ENCODE measurements at regions not wholly inside any gene's neighbourhood (a gene's known extent, or its start where the extent isn't known, plus 50 kb on each side); places are given as distances from the start of the nearest gene placed in this dataset.
"Not testable (repeated sequence)": the region's sequence is repeated elsewhere in the genome, so short reads cannot be mapped to it uniquely, and the experiment has no call there.

DNA sequence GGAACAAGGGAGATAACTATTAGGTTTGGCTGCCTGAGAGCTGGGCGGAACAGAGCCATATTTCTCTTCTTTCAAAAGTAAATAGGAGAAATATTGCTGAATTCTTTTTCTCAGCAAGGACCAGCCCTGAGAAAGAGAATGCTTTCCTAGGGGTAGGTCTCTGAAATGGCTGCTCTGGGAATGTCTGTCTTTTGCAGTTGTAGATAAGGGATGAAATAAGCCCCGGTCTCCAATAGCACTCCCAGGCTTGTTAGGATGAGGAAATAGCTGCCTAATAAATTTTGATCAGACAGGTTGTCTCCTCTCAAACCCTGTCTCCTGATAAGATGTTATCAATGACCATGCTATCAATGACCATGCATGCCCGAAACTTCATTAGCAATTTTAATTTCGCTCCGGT, 207.8 kb upstream of the KIT start:
- DNase-seq (ENCODE audit: low spot score) = no peak
- Histone ChIP-seq H3K27me3 (replicated peaks; ENCODE audit: insufficient read depth, low read depth, low read length, poor library complexity) (no peaks in the 10 kb centered on the region), H3K27ac (ENCODE audit: low read depth, low read length, poor library complexity, severe bottlenecking) (no peak overlapping the region), H3K4me1 (ENCODE audit: insufficient read depth, low read length, poor library complexity, severe bottlenecking) (no peaks in the 10 kb centered on the region), H3K9me3 (ENCODE audit: low read depth, low read length, poor library complexity, severe bottlenecking) (no peaks in the 10 kb centered on the region), H3K4me3 (ENCODE audit: low read depth, low read length, poor library complexity, severe bottlenecking) (no peak overlapping the region), H3K36me3 (ENCODE audit: insufficient read depth, low read length, poor library complexity, severe bottlenecking) (no peaks in the 10 kb centered on the region)
- TF ChIP-seq EZH2 (IDR thresholded peaks at IDR 0.05; ENCODE audit: borderline replicate concordance, low read depth, low read length, poor library complexity, severe bottlenecking) = no peak
- TF ChIP-seq, protein P1, sequence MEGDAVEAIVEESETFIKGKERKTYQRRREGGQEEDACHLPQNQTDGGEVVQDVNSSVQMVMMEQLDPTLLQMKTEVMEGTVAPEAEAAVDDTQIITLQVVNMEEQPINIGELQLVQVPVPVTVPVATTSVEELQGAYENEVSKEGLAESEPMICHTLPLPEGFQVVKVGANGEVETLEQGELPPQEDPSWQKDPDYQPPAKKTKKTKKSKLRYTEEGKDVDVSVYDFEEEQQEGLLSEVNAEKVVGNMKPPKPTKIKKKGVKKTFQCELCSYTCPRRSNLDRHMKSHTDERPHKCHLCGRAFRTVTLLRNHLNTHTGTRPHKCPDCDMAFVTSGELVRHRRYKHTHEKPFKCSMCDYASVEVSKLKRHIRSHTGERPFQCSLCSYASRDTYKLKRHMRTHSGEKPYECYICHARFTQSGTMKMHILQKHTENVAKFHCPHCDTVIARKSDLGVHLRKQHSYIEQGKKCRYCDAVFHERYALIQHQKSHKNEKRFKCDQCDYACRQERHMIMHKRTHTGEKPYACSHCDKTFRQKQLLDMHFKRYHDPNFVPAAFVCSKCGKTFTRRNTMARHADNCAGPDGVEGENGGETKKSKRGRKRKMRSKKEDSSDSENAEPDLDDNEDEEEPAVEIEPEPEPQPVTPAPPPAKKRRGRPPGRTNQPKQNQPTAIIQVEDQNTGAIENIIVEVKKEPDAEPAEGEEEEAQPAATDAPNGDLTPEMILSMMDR (conservative IDR thresholded peaks at IDR 0.05; ENCODE audit: low read depth, low read length) = no peak
- BruUV-seq (replicated peaks) = no TSS peak
- intact Hi-C loops (cut with micrococcal nuclease; ENCODE audit: unreplicated experiment) = no loop called here
- POLR2A ChIA-PET (ENCODE audit: low non-redundant PET) = no interaction called here
- CTCF ChIA-PET = no interaction called here

GRCh38 chr4:54466960-54467359, 190.8 kb upstream of the KIT start:
- H3K27ac ChIP-seq (ENCODE audit: low read depth, low read length, poor library complexity, severe bottlenecking); CTCF ChIA-PET; DNase-seq (ENCODE audit: low spot score); BruUV-seq (replicated peaks); intact Hi-C loops (cut with micrococcal nuclease; ENCODE audit: unreplicated experiment); POLR2A ChIA-PET (ENCODE audit: low non-redundant PET); H3K27me3 ChIP-seq (replicated peaks; ENCODE audit: insufficient read depth, low read depth, low read length, poor library complexity); H3K4me1 ChIP-seq (ENCODE audit: insufficient read depth, low read length, poor library complexity, severe bottlenecking); H3K4me3 ChIP-seq (ENCODE audit: low read depth, low read length, poor library complexity, severe bottlenecking); H3K9me3 ChIP-seq (ENCODE audit: low read depth, low read length, poor library complexity, severe bottlenecking); H3K36me3 ChIP-seq (ENCODE audit: insufficient read depth, low read length, poor library complexity, severe bottlenecking): not testable (repeated sequence)

- H3K27ac ChIP-seq (ENCODE audit: low read depth, low read length, poor library complexity, severe bottlenecking) = no peak overlapping the region
- H3K36me3 ChIP-seq (ENCODE audit: insufficient read depth, low read length, poor library complexity, severe bottlenecking) = no peaks in the 10 kb centered on the region
- DNase-seq (ENCODE audit: low spot score) = no peak
- BruUV-seq (replicated peaks) = no TSS peak
- TF ChIP-seq, protein P1 (conservative IDR thresholded peaks at IDR 0.05; ENCODE audit: low read depth, low read length) = no peak
- TF ChIP-seq EZH2 (IDR thresholded peaks at IDR 0.05; ENCODE audit: borderline replicate concordance, low read depth, low read length, poor library complexity, severe bottlenecking) = no peak
- intact Hi-C loops (cut with micrococcal nuclease; ENCODE audit: unreplicated experiment) = no loop called here
- POLR2A ChIA-PET (ENCODE audit: low non-redundant PET) = no interaction called here
- H3K4me1 ChIP-seq (ENCODE audit: insufficient read depth, low read length, poor library complexity, severe bottlenecking) = no peaks in the 10 kb centered on the region
- H3K4me3 ChIP-seq (ENCODE audit: low read depth, low read length, poor library complexity, severe bottlenecking) = no peak overlapping the region
- CTCF ChIA-PET = no interaction called here
- H3K27me3 ChIP-seq (replicated peaks; ENCODE audit: insufficient read depth, low read depth, low read length, poor library complexity) = no peaks in the 10 kb centered on the region
- no peaks in the 10 kb centered on the region for H3K9me3 ChIP-seq (ENCODE audit: low read depth, low read length, poor library complexity, severe bottlenecking)
Measured at GRCh38 chr4:54473077-54473545, 184.6 kb upstream of the KIT start.

DNA sequence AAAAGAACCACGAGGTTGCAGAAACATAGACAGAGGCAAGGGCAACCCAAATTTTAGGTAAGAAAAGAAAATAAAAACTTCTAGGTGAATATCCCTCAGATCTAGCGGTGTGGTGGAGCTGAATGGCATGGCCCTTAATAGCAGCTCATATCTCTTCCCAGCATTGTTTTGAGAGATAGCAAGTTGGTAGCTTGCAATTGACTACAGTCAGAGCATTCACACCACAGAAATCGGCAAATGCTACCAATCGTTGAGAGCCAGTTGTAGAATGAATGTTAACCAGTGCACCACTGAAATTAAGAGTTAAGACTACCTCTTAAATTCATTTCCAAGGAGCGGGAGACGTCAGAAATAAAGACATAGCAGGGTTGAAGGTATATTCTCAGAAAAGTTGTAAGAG, 184.0 kb upstream of the KIT start:
- H3K27me3 ChIP-seq (replicated peaks; ENCODE audit: insufficient read depth, low read depth, low read length, poor library complexity) = no peaks in the 10 kb centered on the region
- no peaks in the 10 kb centered on the region for H3K36me3 ChIP-seq (ENCODE audit: insufficient read depth, low read length, poor library complexity, severe bottlenecking)
- H3K27ac ChIP-seq (ENCODE audit: low read depth, low read length, poor library complexity, severe bottlenecking) = no peak overlapping the region
- no peaks in the 10 kb centered on the region for H3K4me1 ChIP-seq (ENCODE audit: insufficient read depth, low read length, poor library complexity, severe bottlenecking)
- intact Hi-C loops (cut with micrococcal nuclease; ENCODE audit: unreplicated experiment) = no loop called here
- ChIA-PET CTCF (no interaction called here), POLR2A (ENCODE audit: low non-redundant PET) (no interaction called here)
- H3K9me3 ChIP-seq (ENCODE audit: low read depth, low read length, poor library complexity, severe bottlenecking) = no peaks in the 10 kb centered on the region
- TF ChIP-seq, protein P1 (conservative IDR thresholded peaks at IDR 0.05; ENCODE audit: low read depth, low read length) = no peak
- TF ChIP-seq EZH2 (IDR thresholded peaks at IDR 0.05; ENCODE audit: borderline replicate concordance, low read depth, low read length, poor library complexity, severe bottlenecking) = no peak
- no peak overlapping the region for H3K4me3 ChIP-seq (ENCODE audit: low read depth, low read length, poor library complexity, severe bottlenecking)
- no TSS peak for BruUV-seq (replicated peaks)
- no peak for DNase-seq (ENCODE audit: low spot score)
